ENCODE measurements at regions not wholly inside any gene's neighbourhood (a gene's known extent, or its start where the extent isn't known, plus 50 kb on each side); places are given as distances from the start of the nearest gene placed in this dataset.

DNA sequence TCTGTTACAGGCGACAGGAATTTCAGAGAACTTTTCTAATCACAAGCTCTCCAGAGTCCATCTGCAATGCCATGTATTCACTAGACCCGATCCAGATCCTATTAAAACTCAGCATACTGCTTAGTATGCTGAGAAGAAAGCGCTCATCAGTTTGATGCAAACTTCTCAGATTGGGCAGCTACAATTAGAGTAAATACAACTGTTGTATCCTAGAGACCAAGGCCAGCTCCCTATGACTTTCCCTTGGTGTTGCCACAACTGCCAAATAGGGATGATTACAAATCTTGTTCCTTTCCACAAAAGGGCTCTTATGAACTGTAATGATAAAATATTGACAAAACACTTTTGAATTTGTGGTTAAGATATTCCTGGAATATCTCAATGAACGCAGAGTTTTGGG lies 191.2 kb downstream of the SPRY2 start:
- TF ChIP-seq, protein P1, sequence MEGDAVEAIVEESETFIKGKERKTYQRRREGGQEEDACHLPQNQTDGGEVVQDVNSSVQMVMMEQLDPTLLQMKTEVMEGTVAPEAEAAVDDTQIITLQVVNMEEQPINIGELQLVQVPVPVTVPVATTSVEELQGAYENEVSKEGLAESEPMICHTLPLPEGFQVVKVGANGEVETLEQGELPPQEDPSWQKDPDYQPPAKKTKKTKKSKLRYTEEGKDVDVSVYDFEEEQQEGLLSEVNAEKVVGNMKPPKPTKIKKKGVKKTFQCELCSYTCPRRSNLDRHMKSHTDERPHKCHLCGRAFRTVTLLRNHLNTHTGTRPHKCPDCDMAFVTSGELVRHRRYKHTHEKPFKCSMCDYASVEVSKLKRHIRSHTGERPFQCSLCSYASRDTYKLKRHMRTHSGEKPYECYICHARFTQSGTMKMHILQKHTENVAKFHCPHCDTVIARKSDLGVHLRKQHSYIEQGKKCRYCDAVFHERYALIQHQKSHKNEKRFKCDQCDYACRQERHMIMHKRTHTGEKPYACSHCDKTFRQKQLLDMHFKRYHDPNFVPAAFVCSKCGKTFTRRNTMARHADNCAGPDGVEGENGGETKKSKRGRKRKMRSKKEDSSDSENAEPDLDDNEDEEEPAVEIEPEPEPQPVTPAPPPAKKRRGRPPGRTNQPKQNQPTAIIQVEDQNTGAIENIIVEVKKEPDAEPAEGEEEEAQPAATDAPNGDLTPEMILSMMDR (IDR thresholded peaks at IDR 0.05): no peak
- no peak for TF ChIP-seq POLR2A (IDR thresholded peaks at IDR 0.05)

Data from heart left ventricle (tissue), 13 donors.